Effector memory CD8-positive, alpha-beta T cell (primary cell): ENCODE measurements at regions not wholly inside any gene's neighbourhood (a gene's known extent, or its start where the extent isn't known, plus 50 kb on each side); places are given as distances from the start of the nearest gene placed in this dataset.

Experiments used
- ATAC-seq: fragments of 150-1000 bp; cut with Tn5 transposase; replicated peaks from 2 replicates; pipeline ENCODE4 v1.10.0; 2021; ENCODE audit warnings: mild to moderate bottlenecking, moderate library complexity
- DNase-seq, 3 experiments: peaks; one replicate each; pipeline ENCODE4 v3.0.0; 2021
- H3K27ac Mint-ChIP-seq, 2 donors: one replicate each; pipeline ENCODE4 v1.8.0; 2022; ENCODE audit warnings: mild to moderate bottlenecking in 2 of 2, mixed read lengths in 2 of 2, moderate library complexity in 2 of 2
- H3K27me3 Mint-ChIP-seq, 2 donors: one replicate each; pipeline ENCODE4 v1.8.0; 2022; ENCODE audit warnings: mixed read lengths in 2 of 2
- H3K36me3 Mint-ChIP-seq: one replicate; pipeline ENCODE4 v1.8.0; 2022; ENCODE audit warnings: mild to moderate bottlenecking, moderate library complexity, mixed read lengths; ENCODE audit not compliant: insufficient read depth
- H3K4me1 Mint-ChIP-seq, 2 donors: one replicate each; pipeline ENCODE4 v1.8.0; 2022; ENCODE audit warnings: low read depth in 2 of 2, mixed read lengths in 2 of 2
- H3K4me3 Mint-ChIP-seq, 2 donors: one replicate each; pipeline ENCODE4 v1.8.0; 2022; ENCODE audit warnings: mild to moderate bottlenecking in 2 of 2, mixed read lengths in 2 of 2, moderate library complexity in 2 of 2
- H3K9me3 Mint-ChIP-seq, 2 donors: one replicate each; pipeline ENCODE4 v1.8.0; 2022; ENCODE audit warnings: mixed read lengths in 2 of 2

DNA sequence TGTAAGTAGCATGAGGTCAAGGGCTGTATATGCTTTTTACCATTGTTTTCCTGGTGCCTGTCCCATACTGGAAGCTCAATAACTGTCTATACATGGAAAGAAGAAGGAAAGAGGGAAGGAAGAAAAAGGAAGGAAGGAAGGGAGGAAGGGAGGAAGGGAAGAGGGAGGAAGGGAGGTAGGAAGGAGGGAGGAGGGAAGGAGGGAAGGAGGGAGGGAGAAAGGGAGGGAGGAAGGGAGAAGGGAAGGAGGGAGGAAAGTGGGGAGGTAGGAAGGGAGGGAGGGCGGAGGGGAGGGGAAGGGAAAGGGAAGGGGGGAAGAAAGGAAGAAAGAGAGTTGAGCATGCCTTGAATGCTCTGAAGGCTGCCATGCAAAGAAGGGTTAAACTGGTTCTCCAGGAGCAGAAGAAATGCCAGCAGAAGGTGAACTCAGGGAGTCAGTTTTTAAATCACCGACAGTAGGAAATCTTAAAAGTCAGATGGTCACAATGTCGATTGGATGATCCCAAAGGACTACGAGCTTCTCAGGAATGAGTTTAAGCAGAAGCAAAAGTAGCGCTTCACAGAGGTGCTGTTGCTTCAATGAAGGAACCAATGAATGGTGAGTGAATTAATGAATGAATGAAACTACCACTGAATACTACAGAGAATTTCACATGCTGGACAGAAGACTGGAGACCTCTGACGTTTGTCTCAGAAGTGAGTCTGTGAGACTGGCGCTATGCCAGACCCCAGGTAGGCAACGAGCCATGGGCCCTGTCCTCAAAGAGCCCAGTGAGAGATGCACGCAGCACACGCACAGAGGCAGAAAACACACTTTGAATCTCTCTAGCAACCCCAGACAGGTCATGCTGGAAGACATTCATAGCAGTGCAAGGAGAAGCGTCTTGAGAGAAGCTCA is 117.6 kb downstream of the MRPL14 start:
- H3K27me3 Mint-ChIP-seq: peaks cover 36 to 68% of the 10 kb centered on the region in 2 donors

DNA sequence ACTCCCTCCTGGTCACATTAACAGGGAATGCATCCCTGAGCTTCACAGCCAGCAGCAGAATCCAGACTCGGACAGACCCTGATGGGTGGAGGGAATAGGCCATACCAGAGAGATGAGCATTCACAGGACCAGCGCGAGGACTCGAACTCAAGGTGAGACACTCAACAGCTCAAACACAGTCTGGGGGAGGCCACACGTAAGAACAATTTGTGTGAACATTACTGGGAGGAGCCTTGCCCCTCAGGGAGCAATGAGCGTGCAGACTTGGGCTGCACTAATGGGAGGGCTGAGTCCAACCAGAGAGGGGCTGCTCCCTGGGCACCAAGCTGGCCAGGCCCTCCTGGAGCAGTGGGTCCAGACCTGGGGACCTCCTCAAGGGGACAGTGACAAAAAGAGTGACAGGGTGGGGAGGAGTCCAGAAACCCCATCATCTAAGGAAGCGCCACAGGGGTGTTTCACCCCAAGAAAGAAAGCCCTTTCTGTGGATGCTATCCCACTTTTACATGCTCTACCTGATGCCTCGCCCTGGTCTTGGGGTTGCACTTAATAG is 118.4 kb downstream of the MRPL14 start:
- ATAC-seq: no peak
- no peaks in the 10 kb centered on the region for H3K36me3 Mint-ChIP-seq
- DNase-seq: no peak
- H3K27ac Mint-ChIP-seq: no peak overlapping the region
- H3K4me3 Mint-ChIP-seq: no peak overlapping the region
- H3K27me3 Mint-ChIP-seq: peaks cover 43 to 76% of the 10 kb centered on the region in 2 donors
- H3K9me3 Mint-ChIP-seq: no peaks in the 10 kb centered on the region
- no peaks in the 10 kb centered on the region for H3K4me1 Mint-ChIP-seq

More for the DNA sequence above, 117.6 kb downstream of the MRPL14 start:
- H3K4me1 Mint-ChIP-seq: no peaks in the 10 kb centered on the region
- H3K27ac Mint-ChIP-seq: no peak overlapping the region
- H3K9me3 Mint-ChIP-seq: no peaks in the 10 kb centered on the region
- H3K36me3 Mint-ChIP-seq: no peaks in the 10 kb centered on the region
- H3K4me3 Mint-ChIP-seq: no peak overlapping the region
- ATAC-seq (no peak), DNase-seq (no peak)

DNA sequence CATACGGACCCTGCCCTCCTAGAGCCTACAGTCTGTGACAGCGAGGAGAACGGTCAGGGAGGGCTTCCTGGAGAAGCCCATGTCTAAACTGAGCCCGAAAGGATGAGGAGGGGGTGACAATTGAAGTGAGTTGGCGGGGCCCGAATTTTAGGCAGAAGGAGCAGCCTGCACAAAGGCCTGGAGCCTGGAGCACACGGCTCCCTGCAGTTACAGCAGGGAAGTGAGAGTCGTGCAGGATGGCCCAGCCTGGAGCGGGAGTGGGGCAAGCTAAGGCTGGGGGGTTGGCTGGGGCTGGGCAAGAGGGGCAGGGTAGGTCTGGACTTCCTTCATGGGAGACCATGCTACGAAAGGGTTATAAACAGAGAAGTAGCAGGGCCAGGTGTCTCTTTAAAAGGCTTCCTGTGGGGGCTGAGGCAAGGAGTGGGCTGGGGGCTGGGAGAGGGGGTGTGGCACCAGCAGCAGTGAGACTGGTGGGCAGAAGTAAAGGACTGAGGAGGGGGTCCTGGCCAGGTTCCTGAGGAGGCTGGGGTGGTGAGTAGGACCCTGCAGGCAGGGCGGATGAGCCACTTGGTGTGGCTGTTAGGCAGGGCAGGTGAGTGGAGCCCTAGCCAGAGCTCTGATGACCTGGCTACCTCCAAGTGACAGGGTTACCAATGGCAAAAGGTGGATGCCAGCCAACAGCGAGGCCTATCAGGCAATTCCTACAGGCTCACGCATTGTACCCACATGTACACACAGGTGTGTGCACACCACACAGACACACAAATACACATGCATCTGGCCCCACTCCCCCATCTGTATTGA is 119.2 kb downstream of the MRPL14 start:
- Mint-ChIP-seq H3K27me3 (peaks cover 49 to 80% of the 10 kb centered on the region in 2 donors), H3K4me1 (no peaks in the 10 kb centered on the region), H3K4me3 (no peak overlapping the region), H3K36me3 (no peaks in the 10 kb centered on the region), H3K27ac (no peak overlapping the region), H3K9me3 (no peaks in the 10 kb centered on the region)
- no peak for DNase-seq
- no peak for ATAC-seq

DNA sequence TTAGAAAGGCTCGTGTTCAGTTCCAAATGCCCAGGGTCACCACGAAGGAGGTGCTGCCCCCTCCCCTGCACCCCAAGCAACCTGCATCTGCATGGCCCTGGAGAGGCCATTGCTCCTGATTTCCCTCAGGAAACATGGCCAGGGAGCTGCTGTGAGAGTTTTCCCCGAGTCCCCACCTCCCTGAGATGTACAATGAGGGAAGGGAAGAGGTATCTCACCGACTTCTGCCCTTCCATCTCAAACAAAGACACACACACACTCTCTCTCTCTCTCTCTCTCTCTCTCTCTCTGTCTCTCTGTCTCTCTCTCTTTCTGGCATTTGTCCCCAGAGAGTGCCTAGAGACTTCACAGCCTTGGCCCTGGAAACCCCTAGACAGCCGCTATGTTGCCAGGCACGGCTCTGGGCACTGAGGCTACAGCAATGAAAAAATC is 120.4 kb downstream of the MRPL14 start:
- Mint-ChIP-seq H3K27me3 (peaks cover 49 to 86% of the 10 kb centered on the region in 2 donors), H3K4me3 (no peak overlapping the region), H3K9me3 (no peaks in the 10 kb centered on the region), H3K4me1 (peaks cover 0 to 1% of the 10 kb centered on the region in 2 donors), H3K27ac (no peak overlapping the region), H3K36me3 (no peaks in the 10 kb centered on the region)
- DNase-seq (no peak), ATAC-seq (no peak)

DNA sequence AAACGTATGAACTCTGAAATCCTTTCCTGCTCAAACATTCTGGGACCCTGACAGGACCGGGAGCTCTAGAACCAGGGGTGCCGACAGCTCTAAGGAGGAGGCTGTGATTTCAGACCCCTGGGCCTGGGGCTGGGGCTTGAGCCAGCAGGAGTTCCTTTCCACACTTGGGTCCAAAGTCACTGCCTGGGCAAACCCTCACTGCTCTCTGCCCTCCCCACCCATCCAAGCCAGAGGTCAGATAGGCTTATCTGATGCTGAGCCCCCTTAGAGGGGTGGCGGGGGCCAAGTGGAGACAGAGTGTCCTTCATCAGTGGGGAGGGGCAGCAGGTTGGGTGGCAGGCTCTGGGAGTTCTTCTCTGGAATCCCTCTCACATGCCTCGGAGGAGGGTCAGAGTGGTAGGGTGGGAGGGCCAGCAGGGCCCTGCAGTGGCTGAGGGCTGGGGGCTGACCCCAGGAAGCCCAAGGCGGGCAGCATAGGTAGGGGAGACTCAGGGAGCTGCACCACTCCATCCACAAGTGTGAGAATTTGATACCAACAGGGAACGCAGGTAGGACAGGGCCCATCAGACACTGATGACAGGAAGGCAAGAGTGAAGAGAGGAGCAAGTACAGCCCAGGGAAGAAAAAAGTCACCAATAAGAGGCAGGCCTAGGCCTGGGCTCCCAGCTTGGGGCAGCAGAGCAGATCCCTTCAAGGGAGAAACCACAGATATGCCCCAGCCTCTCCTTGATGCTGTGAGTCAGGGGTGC is 121.0 kb downstream of the MRPL14 start:
- H3K27me3 Mint-ChIP-seq: peaks cover 49 to 92% of the 10 kb centered on the region in 2 donors
- H3K36me3 Mint-ChIP-seq: no peaks in the 10 kb centered on the region
- DNase-seq (no peak), ATAC-seq (no peak)
- no peak overlapping the region for H3K4me3 Mint-ChIP-seq
- H3K27ac Mint-ChIP-seq: no peak overlapping the region
- peaks cover 0 to 1% of the 10 kb centered on the region in 2 donors for H3K4me1 Mint-ChIP-seq
- H3K9me3 Mint-ChIP-seq: no peaks in the 10 kb centered on the region

DNA sequence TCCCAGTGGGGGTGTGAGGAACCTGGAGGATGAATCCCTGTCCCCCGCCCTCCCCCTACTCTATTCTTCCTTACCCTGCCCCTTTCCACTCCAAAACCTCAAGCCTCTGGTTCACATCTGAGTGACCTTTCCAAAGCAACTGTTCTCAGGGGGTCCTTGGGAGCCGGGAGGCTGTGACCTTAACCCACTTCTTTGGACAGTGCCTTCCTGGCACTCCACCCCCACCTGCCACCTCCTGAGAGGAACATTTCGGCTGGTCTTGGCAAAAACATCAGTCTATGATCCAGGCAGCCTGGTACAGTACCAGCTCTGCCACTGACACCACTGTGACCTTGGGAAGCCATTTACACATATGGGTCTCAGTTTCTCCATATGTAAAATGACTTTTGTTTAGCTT is 121.7 kb downstream of the MRPL14 start:
- ATAC-seq (no peak), DNase-seq (no peak)
- H3K9me3 Mint-ChIP-seq: no peaks in the 10 kb centered on the region
- peaks cover 1 to 2% of the 10 kb centered on the region in 2 donors for H3K4me1 Mint-ChIP-seq
- H3K36me3 Mint-ChIP-seq: no peaks in the 10 kb centered on the region
- no peak overlapping the region for H3K27ac Mint-ChIP-seq
- H3K27me3 Mint-ChIP-seq: peaks cover 55 to 95% of the 10 kb centered on the region in 2 donors
- no peak overlapping the region for H3K4me3 Mint-ChIP-seq

DNA sequence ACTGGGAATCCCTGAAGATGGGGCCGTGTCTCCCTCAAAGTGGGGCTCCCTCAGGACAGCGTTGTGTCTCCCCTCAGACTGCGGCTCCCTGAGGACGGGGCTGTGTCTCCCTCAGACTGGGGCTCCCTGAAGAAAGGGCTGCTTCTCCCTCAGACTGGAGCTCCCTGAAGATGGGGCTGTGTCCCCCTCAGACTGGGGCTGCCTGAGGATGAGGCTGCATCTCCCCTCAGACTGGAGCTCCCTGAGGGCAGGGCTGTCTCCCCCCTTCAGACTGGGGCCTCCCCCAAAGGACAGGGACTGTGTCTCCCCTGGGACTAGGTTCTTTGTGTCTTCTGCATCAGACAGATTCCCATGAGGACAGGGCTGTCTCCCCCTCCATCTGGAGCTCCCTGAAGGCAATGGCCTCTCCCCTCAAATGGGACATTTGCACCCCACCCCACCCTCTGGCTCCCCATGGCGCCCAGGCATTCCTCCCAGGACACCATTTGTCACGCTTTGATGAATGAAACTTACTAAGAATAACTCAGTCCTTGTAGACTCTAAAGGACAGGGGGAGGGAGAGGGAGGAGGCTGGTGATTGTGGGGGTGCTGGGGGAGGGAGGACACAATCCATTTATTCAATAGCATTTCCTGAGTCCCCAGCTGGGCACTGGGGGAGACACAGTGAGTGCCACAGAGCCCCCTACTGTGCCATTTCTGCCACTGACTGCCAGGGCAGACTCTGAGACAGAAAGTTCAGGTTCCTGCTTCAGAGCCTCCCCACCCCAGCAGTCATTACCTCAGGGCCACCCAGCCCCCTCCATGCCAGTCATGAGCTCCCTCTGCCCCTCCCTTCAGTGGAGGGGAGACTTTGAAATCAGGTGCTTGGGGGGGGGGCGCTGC is 122.4 kb downstream of the MRPL14 start:
- no peak overlapping the region for H3K27ac Mint-ChIP-seq
- DNase-seq (no peak), ATAC-seq (no peak)
- peaks cover 61 to 96% of the 10 kb centered on the region in 2 donors for H3K27me3 Mint-ChIP-seq
- H3K4me3 Mint-ChIP-seq: no peak overlapping the region
- no peaks in the 10 kb centered on the region for H3K36me3 Mint-ChIP-seq
- peaks cover 3 to 6% of the 10 kb centered on the region in 2 donors for H3K4me1 Mint-ChIP-seq
- H3K9me3 Mint-ChIP-seq: no peaks in the 10 kb centered on the region

DNA sequence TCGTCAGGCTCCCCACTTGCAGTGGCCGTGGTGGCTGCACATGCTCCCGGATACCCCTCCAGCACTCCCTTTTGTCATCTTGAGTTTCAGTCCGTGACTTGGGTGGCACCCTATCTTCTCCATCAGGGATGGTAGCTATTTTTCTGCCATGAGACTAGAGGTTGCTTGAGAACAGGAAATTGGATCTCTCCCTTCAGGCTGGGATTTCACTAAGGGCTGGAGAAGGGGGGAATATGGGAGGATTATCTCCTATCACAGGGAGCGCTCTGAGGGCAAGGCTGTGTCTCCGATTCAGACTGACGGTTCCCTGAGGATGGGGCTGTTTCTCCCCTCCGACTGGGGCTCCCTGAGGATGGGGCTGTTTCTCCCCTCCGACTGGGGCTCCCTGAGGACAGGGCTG is 123.1 kb downstream of the MRPL14 start:
- Mint-ChIP-seq H3K27me3 (peaks cover 64 to 97% of the 10 kb centered on the region in 2 donors), H3K27ac (no peak overlapping the region), H3K4me3 (peak overlapping the region; percentile 35 to 42), H3K9me3 (no peaks in the 10 kb centered on the region), H3K36me3 (no peaks in the 10 kb centered on the region), H3K4me1 (peaks cover 3 to 6% of the 10 kb centered on the region in 2 donors)
- DNase-seq (no peak), ATAC-seq (no peak)

DNA sequence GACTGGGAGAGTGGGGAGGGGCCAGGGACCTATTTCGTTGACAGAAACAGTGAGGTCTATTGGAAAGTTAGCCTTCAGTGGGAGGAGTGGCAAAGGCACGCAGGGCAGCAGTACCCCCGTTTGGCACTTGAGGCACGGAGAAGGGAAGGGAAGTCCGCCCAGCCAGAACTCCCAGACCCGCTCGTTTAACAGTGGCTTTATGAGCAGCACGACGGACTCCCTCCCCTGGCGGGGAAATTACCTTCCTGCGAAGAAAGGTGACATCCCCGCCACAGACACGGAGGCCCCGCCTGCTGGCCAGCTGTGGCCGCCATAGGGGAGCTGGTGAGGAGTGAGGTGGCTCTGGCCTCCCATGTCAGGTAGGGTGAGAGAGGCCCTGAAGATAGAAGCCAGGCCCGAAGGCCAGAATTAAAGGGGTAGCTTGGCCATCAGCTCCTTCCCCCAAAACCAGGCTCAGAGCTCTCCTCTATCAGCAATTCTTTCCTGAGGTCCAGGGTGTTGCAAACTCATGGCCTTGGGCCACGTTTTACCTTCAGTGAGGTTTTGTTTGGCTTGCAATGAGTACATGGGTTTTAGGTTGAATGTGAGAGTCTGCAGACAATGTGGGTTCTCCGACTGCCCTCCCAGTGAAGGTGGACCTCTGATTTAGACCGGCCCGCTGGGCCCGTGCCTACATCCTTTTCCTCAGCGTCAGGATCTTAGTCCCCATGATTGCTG is 123.7 kb downstream of the MRPL14 start:
- Mint-ChIP-seq H3K27me3 (peaks cover 64 to 91% of the 10 kb centered on the region in 2 donors), H3K36me3 (no peaks in the 10 kb centered on the region), H3K27ac (no peak overlapping the region), H3K4me3 (peak overlapping the region; percentile 63), H3K9me3 (no peaks in the 10 kb centered on the region), H3K4me1 (peaks cover 3 to 6% of the 10 kb centered on the region in 2 donors)
- DNase-seq (peak in 1 of 3 experiments; percentile 11), ATAC-seq (peak; percentile 36)

DNA sequence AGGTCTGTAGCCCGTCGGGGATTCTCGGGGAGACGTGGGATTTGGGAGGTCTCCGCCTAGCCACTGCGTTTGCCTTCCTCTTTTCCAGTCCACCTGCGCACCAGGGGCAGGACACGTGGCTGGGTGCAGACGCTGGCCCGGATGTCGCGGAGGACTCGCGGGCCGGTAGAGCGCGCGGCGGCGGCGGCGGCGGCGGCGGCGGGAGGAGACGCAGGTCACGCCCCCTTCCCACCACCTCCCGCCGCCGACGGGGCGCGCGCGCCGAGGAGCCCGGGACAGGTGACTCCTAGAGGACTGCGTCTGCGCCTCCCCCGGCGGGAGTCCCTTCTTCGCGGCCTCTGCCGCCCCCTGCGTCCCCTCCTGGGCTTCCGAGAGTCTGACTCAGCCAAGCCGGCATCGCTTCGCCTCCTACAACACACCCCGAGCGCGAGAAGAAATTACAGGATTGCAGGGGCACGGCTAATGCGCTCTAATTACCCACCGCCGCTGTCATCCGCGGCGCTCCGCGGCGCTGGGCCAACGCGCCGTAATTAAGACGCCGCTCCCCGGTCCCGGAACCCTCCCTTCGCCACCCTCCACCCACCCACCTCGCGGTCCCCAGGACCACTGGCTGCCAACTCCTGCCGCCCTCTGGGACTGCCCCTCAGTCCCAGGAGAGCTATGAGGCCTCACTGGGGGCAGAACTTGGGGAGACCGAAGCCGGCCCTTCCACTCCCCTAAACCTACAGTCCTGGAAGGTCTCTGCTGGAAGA is 124.5 kb downstream of the MRPL14 start:
- Mint-ChIP-seq H3K4me1 (peaks cover 3 to 6% of the 10 kb centered on the region in 2 donors), H3K27me3 (peaks cover 58 to 84% of the 10 kb centered on the region in 2 donors), H3K36me3 (no peaks in the 10 kb centered on the region)

DNA sequence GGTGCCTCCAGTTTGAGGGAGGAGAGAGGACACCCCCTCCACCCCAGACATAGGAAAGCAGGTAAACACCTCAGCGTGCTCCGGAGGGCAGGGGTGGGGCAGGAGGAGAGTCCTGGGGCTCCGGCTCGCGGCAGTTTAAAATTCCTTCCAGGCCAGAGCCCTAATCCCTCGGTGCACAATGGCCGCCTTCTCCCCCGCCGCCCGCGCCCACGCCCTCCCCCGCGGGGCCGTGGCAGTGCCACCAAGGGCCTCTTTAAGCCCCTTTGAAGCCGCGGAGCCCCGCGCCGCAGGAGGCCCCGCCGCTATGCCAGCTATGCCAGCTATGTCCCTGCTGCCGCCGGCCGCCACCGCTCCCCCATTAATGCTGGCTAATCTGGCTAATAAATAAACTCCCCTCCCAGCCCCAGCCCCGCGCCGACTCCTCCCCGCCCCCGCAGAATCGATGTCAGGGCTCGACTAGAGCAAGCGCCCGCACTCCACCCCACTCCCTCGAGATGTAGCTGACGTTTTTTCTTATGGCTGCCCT is 125.1 kb downstream of the MRPL14 start:
- H3K4me3 Mint-ChIP-seq: peak overlapping the region; percentile 63
- no peak for ATAC-seq
- no peaks in the 10 kb centered on the region for H3K9me3 Mint-ChIP-seq
- peaks cover 3 to 6% of the 10 kb centered on the region in 2 donors for H3K4me1 Mint-ChIP-seq
- H3K36me3 Mint-ChIP-seq: no peaks in the 10 kb centered on the region
- no peak overlapping the region for H3K27ac Mint-ChIP-seq
- no peak for DNase-seq
- H3K27me3 Mint-ChIP-seq: peaks cover 52 to 78% of the 10 kb centered on the region in 2 donors

More for the DNA sequence above, 124.5 kb downstream of the MRPL14 start:
- no peak overlapping the region for H3K27ac Mint-ChIP-seq
- no peaks in the 10 kb centered on the region for H3K9me3 Mint-ChIP-seq
- ATAC-seq (peak; percentile 71), DNase-seq (peak; percentile 31 to 45 (median 38))
- H3K4me3 Mint-ChIP-seq: peak overlapping the region; percentile 63
